ENCODE measurements at regions not wholly inside any gene's neighbourhood (a gene's known extent, or its start where the extent isn't known, plus 50 kb on each side); places are given as distances from the start of the nearest gene placed in this dataset.

DNA sequence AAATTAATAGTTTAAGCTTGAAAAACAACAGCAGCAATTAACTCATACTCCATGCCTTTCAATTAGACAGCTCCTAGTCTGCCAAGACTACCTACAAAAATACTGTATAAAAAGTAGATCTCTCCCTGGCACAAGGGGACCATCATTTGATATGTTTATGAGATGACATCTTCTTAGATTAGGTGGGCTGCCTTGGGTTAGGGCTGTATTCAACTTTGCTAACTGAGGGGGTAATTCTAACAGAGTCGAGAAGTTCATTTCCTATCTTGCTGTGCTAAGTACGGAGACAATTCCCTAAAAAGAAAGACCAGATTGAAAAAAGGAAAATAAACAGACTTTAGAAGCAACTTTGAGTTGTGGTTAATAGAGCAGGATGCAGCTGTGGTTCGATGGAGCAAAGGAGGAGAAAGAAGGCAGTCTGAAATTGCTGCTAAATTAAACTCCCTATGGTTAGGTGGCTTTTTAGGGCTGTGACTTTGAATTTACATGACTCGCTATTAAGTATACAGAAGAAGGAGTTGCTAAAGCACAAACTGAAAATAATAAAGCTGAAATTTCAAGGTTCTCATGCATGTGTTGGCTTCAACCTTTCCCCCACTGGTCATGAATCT lies 75.4 kb downstream of the CDC7 start:
- Histone ChIP-seq H3K9me3 (no peaks in the 10 kb centered on the region), H3K27me3 (ENCODE audit: low read depth) (0 out of 2 replicates have a peak, but pooled peaks cover under 1% of the 10 kb centered on the region), H3K4me1 (no peaks in the 10 kb centered on the region), H3K36me3 (replicated peaks) (no peaks in the 10 kb centered on the region), H3K4me3 (no peak overlapping the region)
- in situ Hi-C loops (cut with MboI; ENCODE audit: low sequenced_read_pairs): no loop called here
- no peak for DNase-seq (ENCODE audit: low spot score in 2 of 2)

DNA sequence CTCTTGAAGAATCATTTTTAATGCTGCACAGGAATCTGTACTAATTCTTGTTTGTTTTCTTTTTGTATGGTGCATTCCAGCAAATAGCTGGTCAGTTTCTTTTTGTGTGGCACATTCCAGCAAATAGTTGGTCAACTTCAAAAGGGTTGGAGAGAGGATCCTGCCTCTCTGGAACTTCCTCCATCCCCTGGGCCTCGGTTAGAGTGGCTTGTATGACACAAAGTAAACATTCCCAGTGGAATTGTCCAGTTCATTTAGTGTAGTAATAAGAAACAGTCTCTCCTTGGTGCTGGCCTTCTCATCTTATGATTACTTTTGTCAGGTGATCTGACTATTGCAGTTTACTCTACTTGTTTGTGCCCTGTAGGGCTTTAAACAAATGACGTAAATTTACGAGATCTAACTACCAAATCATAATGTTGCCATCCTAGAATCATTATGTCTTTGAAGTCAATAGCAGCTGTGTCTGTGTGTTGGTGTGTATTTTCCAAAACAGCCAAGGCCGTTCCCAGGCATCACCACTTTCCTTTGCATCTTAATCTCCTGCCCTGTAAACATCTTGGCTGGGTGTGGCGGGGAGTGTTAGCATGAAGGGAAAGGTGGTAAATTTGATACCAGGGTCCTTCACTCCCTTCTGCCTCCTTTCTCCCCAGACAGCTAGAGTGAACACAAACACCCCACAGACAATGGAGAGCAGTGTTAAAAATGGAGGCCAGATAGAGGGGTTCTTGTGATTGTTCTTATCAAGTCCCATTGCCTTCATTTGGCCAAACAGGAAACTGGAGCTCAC lies 77.9 kb downstream of the CDC7 start:
- H3K9me3 ChIP-seq: no peaks in the 10 kb centered on the region
- no peak for DNase-seq (ENCODE audit: low spot score in 2 of 2)
- no peaks in the 10 kb centered on the region for H3K36me3 ChIP-seq (replicated peaks)
- no peak overlapping the region for H3K4me3 ChIP-seq
- no peaks in the 10 kb centered on the region for H3K4me1 ChIP-seq
- in situ Hi-C loops (cut with MboI; ENCODE audit: low sequenced_read_pairs): no loop called here
- H3K27me3 ChIP-seq (ENCODE audit: low read depth): 0 out of 2 replicates have a peak, but pooled peaks cover 6% of the 10 kb centered on the region

DNA sequence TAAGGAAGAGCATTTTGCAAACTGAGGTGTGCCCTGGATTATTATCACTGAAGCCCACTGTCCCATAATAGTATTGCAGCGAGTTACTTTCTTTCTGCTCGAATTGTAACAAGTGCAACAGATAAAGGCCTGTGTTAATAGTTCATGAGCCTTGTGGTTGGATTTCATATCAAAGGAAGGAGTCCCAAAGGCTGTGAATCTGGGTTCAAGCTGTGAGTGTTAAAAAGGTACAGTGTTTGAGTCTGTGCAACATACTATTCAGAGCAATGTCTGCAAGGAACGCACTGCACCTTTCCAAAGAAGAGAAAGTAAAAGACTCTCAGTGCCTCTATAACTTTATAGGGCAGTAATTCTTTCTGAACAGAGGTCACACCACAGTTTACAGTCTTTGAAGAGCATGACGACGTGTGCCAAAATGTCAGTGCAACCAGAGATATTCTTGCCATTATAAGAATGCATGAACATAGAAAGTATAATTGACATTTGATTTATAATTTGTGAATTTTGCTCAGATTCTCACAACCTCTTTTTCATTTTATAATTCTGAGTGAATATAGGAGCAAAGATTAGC lies 79.1 kb downstream of the CDC7 start:
- no peak for DNase-seq (ENCODE audit: low spot score in 2 of 2)
- Histone ChIP-seq H3K36me3 (replicated peaks) (no peaks in the 10 kb centered on the region), H3K4me3 (no peak overlapping the region), H3K27me3 (ENCODE audit: low read depth) (0 out of 2 replicates have a peak, but pooled peaks cover 6% of the 10 kb centered on the region), H3K4me1 (no peaks in the 10 kb centered on the region), H3K9me3 (no peaks in the 10 kb centered on the region)
- in situ Hi-C loops (cut with MboI; ENCODE audit: low sequenced_read_pairs): no loop called here

DNA sequence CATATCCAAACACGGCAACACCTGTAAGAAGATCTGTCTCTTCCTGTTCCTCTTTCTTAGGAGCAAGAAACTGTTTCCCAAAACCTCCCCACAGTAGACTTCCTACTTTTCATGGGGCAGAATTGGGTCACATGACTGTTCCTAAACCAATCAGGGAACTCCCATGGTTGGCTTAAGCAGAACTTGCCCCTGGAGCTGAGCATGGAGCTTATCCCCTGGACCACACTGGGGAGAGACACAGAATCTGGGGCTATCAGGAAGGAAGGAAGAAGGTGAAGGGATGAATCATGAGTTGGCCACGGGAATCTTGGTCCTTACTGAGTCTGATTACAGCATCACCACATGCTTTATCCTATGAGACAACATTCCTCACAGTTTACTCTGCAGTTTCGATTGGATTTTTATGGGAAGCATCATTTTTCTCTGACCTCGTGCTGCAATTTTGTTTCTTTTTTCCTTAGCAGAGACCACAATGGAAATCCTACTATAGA lies 81.8 kb downstream of the CDC7 start:
- no peak for DNase-seq (ENCODE audit: low spot score in 2 of 2)

DNA sequence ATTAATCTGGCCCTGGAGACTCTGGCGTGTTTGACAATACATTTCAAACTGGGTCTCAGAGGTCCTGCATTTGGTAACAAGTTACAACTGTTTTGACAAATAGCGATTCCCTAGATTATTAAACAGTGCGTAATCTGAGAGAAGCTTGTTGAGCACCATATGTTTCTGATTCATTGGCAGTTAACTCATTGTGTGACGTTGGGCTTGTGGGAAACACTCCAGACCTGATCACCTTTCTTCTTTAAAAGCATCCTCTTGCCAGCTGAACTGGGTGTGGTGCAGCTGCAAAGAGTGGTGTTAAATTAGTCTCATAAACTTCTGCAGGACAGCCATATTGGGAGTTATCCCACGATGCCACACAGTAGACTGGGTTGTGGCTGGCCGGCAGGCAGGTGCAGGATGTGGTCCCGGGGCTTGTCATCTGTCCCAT lies 82.7 kb downstream of the CDC7 start:
- no peaks in the 10 kb centered on the region for H3K9me3 ChIP-seq
- H3K36me3 ChIP-seq (replicated peaks): no peaks in the 10 kb centered on the region
- H3K4me3 ChIP-seq: no peak overlapping the region
- no peak for DNase-seq (ENCODE audit: low spot score in 2 of 2)
- H3K27me3 ChIP-seq (ENCODE audit: low read depth): 0 out of 2 replicates have a peak, but pooled peaks cover 6% of the 10 kb centered on the region
- in situ Hi-C loops (cut with MboI; ENCODE audit: low sequenced_read_pairs): no loop called here
- H3K4me1 ChIP-seq: no peaks in the 10 kb centered on the region

More for the DNA sequence above, 81.8 kb downstream of the CDC7 start:
- H3K9me3 ChIP-seq: no peaks in the 10 kb centered on the region
- no peaks in the 10 kb centered on the region for H3K4me1 ChIP-seq
- H3K27me3 ChIP-seq (ENCODE audit: low read depth): 0 out of 2 replicates have a peak, but pooled peaks cover 6% of the 10 kb centered on the region
- no peaks in the 10 kb centered on the region for H3K36me3 ChIP-seq (replicated peaks)
- no peak overlapping the region for H3K4me3 ChIP-seq
- in situ Hi-C loops (cut with MboI; ENCODE audit: low sequenced_read_pairs): no loop called here

DNA sequence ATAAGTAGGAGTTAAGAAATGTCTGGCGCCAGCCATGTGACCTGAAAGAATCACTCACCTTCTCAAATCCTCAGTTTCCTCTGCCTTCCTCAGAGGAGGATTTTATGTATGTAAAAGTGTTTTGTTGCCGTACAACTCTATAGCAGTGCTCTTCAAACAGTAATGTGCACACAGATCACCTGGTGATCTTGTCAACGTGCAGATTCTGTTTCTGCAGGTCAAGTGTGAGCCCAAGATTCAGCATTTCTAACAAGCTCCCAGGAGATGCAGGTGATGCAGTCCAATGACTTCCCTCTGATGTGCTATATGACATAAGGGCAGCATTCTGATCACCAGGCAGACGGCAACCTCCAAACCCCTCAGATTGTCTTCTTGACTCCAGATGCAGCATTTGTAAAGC lies 83.7 kb downstream of the CDC7 start:
- Histone ChIP-seq H3K27me3 (ENCODE audit: low read depth) (0 out of 2 replicates have a peak, but pooled peaks cover 6% of the 10 kb centered on the region), H3K4me3 (no peak overlapping the region), H3K36me3 (replicated peaks) (no peaks in the 10 kb centered on the region), H3K4me1 (no peaks in the 10 kb centered on the region), H3K9me3 (no peaks in the 10 kb centered on the region)
- in situ Hi-C loops (cut with MboI; ENCODE audit: low sequenced_read_pairs): no loop called here
- no peak for DNase-seq (ENCODE audit: low spot score in 2 of 2)

DNA sequence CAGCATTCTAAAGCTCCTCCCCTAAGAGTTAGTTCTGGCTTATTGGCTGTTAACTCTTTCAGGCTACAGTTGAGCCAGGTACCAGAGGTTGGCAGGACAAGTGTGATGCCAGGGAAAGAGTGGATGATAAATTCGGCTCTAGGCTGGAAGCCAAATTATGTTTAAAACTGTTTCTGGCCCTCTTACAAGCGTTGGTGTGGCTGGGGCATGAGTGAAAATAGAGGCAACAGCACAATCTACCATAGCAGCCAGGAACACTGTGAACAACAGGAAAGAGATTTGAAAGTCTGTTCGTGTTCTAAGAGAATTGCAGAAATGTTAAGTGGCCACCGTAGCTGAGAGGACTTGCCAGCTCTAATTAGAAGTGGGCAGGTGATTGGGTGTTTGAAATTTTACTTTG lies 84.2 kb downstream of the CDC7 start:
- Histone ChIP-seq H3K9me3 (no peaks in the 10 kb centered on the region), H3K4me1 (no peaks in the 10 kb centered on the region), H3K36me3 (replicated peaks) (no peaks in the 10 kb centered on the region), H3K27me3 (ENCODE audit: low read depth) (0 out of 2 replicates have a peak, but pooled peaks cover 6% of the 10 kb centered on the region), H3K4me3 (no peak overlapping the region)
- in situ Hi-C loops (cut with MboI; ENCODE audit: low sequenced_read_pairs): no loop called here
- DNase-seq (ENCODE audit: low spot score in 2 of 2): no peak

DNA sequence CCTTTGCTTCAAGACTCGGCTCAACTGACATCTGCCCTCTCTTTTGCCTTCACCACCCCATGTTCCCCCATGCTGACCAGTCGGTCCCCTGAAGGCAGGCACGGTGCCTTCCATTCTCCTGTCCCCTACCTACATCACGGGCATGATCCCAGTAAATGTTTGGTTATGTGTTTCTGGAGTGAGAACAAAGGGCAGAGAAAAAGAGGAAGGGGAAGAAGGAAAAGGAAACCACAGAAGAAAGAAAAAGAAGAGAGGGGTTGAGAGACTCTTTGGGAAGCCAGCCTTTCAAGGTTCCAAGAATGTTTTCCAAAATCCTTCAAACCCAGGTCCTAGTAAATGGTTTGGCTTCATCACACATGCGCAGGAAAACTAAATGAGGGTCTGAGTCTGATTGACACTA lies 84.9 kb downstream of the CDC7 start:
- in situ Hi-C loops (cut with MboI; ENCODE audit: low sequenced_read_pairs): no loop called here
- H3K4me3 ChIP-seq: no peak overlapping the region

DNA sequence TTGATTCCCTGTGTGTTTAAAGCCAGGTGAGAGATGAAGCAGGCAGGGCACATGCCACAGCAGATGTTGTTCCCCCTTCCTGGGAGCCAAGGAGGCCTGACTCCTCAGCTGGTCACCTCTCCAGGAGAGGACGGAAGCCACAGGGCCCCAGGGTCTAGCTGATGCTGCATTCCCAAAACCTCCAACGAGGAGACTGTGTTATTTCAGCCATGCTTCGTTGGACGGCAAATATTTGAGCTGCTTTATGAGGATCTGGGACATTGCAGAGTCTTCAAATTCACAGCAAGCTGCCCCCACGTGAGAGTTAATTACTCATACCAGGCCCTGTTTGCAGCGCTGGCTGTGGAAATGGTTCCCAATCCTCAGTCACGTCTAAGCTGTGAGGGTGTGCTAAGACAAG lies 85.3 kb downstream of the CDC7 start:
- Histone ChIP-seq H3K4me3 (no peak overlapping the region), H3K4me1 (no peaks in the 10 kb centered on the region), H3K9me3 (no peaks in the 10 kb centered on the region), H3K36me3 (replicated peaks) (no peaks in the 10 kb centered on the region), H3K27me3 (ENCODE audit: low read depth) (0 out of 2 replicates have a peak, but pooled peaks cover 5% of the 10 kb centered on the region)
- in situ Hi-C loops (cut with MboI; ENCODE audit: low sequenced_read_pairs): no loop called here
- DNase-seq (ENCODE audit: low spot score in 2 of 2): no peak

More for the DNA sequence above, 84.9 kb downstream of the CDC7 start:
- no peak for DNase-seq (ENCODE audit: low spot score in 2 of 2)
- Histone ChIP-seq H3K4me1 (no peaks in the 10 kb centered on the region), H3K9me3 (no peaks in the 10 kb centered on the region), H3K36me3 (replicated peaks) (no peaks in the 10 kb centered on the region), H3K27me3 (ENCODE audit: low read depth) (0 out of 2 replicates have a peak, but pooled peaks cover 6% of the 10 kb centered on the region)

DNA sequence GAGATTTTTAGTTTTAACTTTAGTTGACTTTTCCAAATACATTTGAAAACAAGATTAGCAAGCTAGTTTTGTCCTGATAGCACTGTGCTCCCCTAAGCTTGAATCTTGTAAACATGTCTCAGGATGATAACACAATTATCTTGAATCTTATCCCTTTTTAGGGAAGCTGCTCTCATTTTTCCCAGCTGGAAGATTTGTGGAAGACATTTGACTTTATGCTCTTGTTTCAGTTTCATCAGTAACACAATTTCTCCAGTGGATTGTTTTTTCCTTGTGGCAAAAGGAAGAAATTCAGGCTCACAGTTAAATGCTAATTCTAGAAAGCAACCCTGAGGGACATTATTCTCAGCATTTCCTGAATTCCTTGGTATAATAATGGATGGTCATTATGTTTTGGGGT lies 88.8 kb downstream of the CDC7 start:
- Histone ChIP-seq H3K9me3 (no peaks in the 10 kb centered on the region), H3K36me3 (replicated peaks) (no peaks in the 10 kb centered on the region), H3K27me3 (ENCODE audit: low read depth) (no peaks in the 10 kb centered on the region), H3K4me3 (no peak overlapping the region), H3K4me1 (no peaks in the 10 kb centered on the region)
- in situ Hi-C loops (cut with MboI; ENCODE audit: low sequenced_read_pairs): no loop called here
- no peak for DNase-seq (ENCODE audit: low spot score in 2 of 2)

DNA sequence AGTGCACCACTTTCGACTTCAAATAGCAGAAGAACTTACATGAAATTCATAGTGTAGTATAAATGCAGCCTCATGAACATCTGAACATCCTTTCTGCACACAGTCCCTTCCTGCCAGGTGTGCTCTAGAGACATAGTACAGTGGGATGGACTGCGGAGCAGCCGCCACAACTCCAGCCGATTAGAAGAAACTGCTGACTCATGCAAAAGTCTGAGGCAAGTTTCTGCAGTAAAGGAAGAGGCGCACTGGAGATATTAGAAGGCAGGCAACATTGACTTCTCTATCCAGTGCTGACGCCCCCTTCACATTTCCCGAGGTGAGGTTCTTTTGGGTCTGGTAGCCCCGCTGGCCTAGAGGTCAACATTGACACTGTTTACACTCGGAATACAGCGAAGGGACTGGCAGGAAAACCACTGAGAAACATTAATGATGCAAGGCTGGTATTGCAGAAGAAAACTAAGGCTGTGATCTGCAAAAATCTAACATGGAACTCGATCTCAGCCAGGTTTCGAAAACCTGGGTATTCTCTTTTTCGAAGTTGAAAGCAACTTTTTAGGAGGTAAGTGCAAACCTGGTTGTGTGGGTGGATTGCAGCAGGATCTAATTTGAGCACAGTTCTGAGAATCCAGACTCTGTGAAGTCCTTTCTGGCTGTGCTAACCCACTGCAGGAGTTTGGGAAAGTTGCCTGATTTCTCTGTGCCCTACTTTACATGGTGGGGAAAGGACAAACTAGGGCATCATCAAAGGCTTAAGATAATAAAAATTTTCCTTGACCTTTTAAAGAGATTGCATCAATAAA lies 90.7 kb downstream of the CDC7 start:
- no peaks in the 10 kb centered on the region for H3K27me3 ChIP-seq (ENCODE audit: low read depth)
- no peaks in the 10 kb centered on the region for H3K36me3 ChIP-seq (replicated peaks)
- no peaks in the 10 kb centered on the region for H3K4me1 ChIP-seq
- no peak overlapping the region for H3K4me3 ChIP-seq
- in situ Hi-C loops (cut with MboI; ENCODE audit: low sequenced_read_pairs): no loop called here
- H3K9me3 ChIP-seq: no peaks in the 10 kb centered on the region
- DNase-seq (ENCODE audit: low spot score in 2 of 2): no peak

DNA sequence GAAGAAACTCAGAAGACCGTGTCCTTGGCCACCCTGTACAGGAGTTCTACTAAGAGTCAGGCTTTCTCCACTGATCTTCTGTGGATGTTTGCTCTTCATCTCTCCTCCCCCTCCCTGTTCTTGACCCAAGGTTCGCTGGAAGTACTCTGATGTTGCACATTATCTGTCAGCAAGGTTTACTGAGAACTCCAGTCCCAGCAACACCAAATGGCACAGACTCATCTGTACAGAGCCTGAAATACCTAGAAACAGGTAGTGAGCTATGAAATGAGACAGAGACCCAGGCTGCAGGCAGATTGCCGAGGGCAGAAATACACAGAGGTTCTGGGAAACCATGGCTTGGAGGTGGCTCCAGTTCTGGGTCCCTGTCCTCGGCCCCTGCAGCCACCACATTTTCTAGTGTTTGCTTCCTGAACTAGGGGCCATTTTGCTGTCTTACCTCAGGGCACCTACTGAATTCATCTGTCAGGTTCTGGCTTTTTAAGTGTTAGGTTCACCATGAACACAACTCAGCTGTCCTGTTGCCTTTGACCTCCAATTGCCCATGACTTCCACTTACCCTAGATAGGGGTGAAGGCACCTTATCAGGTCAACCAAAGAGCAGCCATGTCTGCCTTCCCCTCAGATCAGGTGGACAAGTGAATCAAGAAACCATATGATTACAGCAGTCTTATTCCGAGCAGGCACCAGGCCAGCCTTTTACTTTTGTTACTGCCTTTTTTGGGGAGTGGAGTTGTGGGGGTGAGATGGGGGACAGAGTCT lies 92.2 kb downstream of the CDC7 start:
- in situ Hi-C loops (cut with MboI; ENCODE audit: low sequenced_read_pairs): no loop called here
- Histone ChIP-seq H3K4me1 (no peaks in the 10 kb centered on the region), H3K9me3 (no peaks in the 10 kb centered on the region), H3K4me3 (no peak overlapping the region), H3K27me3 (ENCODE audit: low read depth) (no peaks in the 10 kb centered on the region), H3K36me3 (replicated peaks) (no peaks in the 10 kb centered on the region)
- no peak for DNase-seq (ENCODE audit: low spot score in 2 of 2)

Data from HAP-1 (cell line).